Dermis microvascular lymphatic vessel endothelial cell (primary cell): ENCODE measurements at regions not wholly inside any gene's neighbourhood (a gene's known extent, or its start where the extent isn't known, plus 50 kb on each side); places are given as distances from the start of the nearest gene placed in this dataset.
A peak's percentile ranks its signal among the peaks of the same experiment; 100 is the strongest.

ENCODE experiments used
- DNase-seq, 2 donors: peaks; one replicate each; pipeline versions ENCODE4 v3.0.0 to v3.0.0-alpha.2; 2010; ENCODE audit warnings: low read depth in 2 of 2

GRCh38 chr2:160912276-160912675 is 248.0 kb upstream of the TANK start:
- no peak for DNase-seq

- DNase-seq, result no peak
These were observed 246.9 kb upstream of the TANK start for GRCh38 chr2:160913323-160913722.

GRCh38 chr2:160914217-160914616 is 246.0 kb upstream of the TANK start:
- no peak for DNase-seq

GRCh38 chr2:160916300-160916699 is 243.9 kb upstream of the TANK start:
- peak in 1 of 2 donors; percentile 50 for DNase-seq

GRCh38 chr2:160917850-160918249 is 242.4 kb upstream of the TANK start:
- no peak for DNase-seq

GRCh38 chr2:160918258-160918657 is 242.0 kb upstream of the TANK start:
- DNase-seq, result no peak

- peak in 1 of 2 donors; percentile 68 for DNase-seq
These were observed 241.2 kb upstream of the TANK start for GRCh38 chr2:160918906-160919503.

GRCh38 chr2:160920061-160920460 is 240.2 kb upstream of the TANK start:
- DNase-seq, result no peak

GRCh38 chr2:160920791-160921303 is 239.4 kb upstream of the TANK start:
- DNase-seq, result peak in 1 of 2 donors; percentile 44

- DNase-seq, result no peak
These were observed 238.8 kb upstream of the TANK start for GRCh38 chr2:160921386-160921964.

GRCh38 chr2:160924936-160925353 is 235.3 kb upstream of the TANK start:
- no peak for DNase-seq

GRCh38 chr2:160925956-160926355 is 234.3 kb upstream of the TANK start:
- no peak for DNase-seq

GRCh38 chr2:160927324-160927723 is 232.9 kb upstream of the TANK start:
- DNase-seq, result no peak

- DNase-seq, result peak; percentile 64 to 86
These were observed 231.3 kb upstream of the TANK start for GRCh38 chr2:160928854-160929301.

GRCh38 chr2:160931531-160931930 is 228.7 kb upstream of the TANK start:
- DNase-seq, result no peak

GRCh38 chr2:160932960-160933359 is 227.3 kb upstream of the TANK start:
- DNase-seq, result no peak

GRCh38 chr2:160934263-160934662 is 226.0 kb upstream of the TANK start:
- DNase-seq, result no peak

- no peak for DNase-seq
These were observed 225.2 kb upstream of the TANK start for GRCh38 chr2:160934991-160935390.

GRCh38 chr2:160936044-160936806 is 224.0 kb upstream of the TANK start:
- no peak for DNase-seq

- no peak for DNase-seq
These were observed 220.0 kb upstream of the TANK start for GRCh38 chr2:160940271-160940670.

- no peak for DNase-seq
These were observed 219.5 kb upstream of the TANK start for GRCh38 chr2:160940699-160941098.

- no peak for DNase-seq
These were observed 218.9 kb upstream of the TANK start for GRCh38 chr2:160941290-160941846.
